HG02642 (cell line): ENCODE measurements at regions not wholly inside any gene's neighbourhood (a gene's known extent, or its start where the extent isn't known, plus 50 kb on each side); places are given as distances from the start of the nearest gene placed in this dataset.

Source experiments
- ATAC-seq: cut with Tn5 transposase; IDR thresholded peaks from one replicate; pipeline ENCODE4 v1.9.1; 2021; ENCODE audit warnings: mild to moderate bottlenecking; ENCODE audit not compliant: unreplicated experiment, poor library complexity

DNA sequence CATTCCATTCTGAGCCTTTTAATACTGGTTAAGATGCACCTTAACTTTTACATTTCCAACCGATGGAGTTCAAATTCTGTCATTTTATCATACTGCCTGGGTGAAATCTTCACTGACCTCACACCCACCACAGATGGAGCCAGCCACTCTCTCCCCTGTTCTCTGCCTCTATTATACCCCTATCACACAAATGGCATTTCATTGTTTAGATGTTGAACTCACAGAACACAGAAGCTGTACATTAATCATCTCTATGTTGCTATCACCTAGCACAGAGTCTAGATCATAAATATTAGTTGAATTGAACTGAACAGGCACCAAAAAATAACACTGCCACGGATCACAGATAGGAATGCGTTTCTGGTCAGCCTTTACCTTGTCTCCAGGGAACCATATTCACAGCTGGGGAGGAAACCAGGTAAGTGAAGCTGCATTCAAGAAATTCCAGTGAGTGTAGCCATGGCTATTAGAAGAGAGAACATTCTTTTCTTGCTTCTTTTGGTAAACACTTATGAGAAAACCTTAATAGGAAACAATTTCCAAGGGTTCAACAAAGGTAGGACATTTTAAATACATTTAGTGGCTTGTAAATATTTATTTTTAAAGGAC is 194.9 kb upstream of the RMST start:
- ATAC-seq: no peak

DNA sequence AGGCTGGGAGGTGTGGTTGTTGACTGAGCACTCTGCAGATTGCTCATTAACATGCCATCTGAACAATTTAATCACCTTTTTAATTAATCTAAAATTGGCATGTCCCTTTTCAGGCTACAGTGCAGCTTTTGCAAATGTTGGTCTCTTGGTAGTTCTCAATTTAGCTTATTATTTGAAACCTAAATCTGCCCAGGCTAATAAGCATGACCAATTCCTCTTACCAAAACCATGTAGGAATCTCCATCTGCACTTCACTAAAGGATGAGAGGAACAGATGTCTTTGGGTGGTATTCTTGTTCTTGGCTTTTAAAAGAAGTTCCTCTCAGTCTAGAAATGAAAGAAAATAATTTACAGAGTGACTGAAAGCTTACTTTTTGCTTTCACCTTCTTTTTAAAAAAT is 190.1 kb upstream of the RMST start:
- no peak for ATAC-seq

DNA sequence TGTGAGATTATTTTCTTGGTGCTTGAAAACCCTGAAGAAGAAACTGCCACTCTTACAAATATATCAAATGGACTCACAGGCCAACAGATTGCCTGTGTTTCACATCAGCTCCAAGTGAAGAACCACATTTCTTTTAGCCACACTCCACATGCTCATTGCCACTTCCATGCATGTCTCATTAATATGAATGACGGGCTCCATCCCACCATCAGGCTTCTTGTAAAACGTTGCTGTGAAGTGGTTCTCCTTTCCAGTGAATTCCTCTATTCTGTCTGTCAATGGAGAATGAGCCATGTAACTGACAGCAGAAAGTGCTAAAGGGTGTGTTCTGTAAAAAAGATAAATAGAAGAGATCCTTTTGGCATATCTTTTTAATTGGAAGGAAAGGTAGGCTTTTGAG is 188.2 kb upstream of the RMST start:
- no peak for ATAC-seq

DNA sequence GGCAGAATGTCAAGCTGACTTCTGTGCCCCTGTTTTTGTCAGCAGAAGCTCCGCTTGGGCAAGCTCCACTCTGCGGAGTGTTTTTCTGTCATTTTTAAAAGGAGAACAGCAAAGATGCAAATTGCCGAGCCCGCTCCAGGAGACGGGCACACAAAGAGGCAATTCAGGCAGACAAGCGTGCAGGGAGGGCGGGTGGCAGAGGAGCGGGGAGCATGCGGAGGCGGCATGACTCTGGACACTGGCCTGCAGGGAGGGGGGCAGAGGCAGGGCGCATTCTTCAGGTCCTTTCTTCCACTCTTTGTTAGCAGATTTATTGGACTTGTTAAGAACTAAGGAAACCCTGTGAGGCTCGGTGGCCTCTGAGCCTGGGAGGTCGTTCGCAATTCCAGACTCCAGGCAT is 187.3 kb upstream of the RMST start:
- no peak for ATAC-seq

DNA sequence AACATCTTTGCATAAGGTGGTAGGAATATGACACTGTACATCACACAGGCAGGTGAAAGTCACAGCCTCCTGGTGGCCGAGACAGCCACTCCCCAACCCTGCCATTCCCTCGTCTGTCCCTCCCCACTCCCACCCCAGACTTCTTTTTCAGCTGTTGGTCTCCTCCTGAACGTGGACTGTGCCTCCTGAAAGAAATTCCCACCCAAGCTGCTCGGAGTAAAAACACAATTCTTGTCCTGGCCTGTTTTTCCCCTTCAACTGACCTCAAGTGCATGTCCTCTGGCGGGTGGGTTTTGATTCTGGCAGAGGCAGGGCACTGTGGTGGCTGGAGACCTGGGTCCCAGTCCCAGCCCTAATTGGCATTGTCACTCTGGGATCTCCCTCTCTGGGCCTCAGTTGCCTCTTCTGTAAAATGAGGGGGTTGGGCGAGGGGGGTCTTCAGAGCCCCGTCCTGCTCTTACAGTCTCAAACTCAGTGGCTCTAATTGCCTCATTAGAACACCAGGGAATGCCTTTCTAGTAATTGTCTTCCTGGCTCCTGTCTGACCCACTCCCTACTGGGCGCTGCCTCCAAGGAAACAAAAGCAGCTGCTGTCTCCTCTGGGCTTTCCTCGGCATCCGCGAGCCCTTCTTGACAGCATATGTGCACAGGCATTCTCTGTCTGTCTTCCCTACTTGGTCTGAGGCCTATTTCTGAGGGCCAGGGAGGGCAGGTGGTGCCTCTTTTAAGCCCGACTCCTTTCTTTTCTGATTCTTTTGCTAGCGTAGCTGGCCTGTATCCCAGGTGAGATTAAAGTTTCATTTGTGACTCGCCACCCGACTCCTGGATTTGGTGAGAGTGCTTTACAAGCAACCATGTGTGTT is 186.6 kb upstream of the RMST start:
- ATAC-seq: no peak

DNA sequence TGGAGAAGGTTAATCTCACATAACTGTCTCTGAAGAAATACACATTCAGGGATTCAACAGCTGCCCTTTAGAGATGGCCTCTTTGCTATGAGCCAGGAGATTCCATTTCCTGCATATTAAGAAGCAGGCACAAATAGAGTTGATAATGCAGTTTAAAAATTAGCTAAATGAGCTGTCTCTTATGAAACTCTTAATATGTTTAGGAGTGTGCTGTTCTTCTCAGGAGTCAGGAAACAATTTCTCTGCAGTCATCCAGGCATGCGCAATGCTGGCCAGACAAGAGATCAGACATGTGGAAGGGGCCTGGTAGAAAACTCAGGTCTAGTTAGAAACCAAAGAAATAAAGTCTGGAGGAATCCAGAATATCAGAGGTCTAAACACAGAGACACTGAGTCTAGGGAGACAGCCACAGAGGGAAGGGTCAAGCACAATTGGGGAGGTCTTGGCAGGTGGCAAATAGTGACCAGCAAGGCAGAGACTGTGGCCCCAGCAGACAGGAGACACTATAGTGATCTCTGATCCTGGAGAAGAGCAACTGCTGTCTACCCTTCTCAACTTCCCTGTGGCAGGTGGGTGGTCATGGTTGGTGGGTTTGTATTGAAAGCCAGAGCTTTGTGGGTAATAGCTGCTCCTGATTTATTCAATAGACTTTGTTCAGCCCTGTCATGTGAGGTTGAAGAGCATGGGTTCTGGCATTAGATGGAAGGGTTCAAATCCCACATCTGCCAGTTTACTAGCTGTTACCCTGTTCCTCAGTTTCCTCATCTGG is 185.8 kb upstream of the RMST start:
- ATAC-seq: no peak

DNA sequence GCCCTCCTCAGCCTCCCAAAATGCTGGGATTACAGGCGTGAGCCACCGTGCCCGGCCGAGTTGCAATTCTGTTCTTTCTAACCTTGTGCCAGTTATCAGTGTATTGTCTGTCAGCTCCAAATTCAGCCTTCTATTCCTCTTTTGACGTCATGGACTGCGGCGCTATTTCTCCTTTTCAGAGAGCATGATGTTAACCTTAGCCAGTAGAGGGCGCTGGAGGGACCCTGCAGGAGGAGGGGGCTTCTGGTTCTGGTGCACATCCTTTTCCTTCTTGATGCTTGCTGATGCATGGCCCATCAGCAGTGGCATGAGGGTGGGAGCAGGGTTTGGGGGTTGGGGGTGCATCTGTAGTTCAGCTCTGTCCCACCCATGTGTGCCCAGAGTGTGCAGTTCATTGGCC is 179.3 kb upstream of the RMST start:
- ATAC-seq: no peak

DNA sequence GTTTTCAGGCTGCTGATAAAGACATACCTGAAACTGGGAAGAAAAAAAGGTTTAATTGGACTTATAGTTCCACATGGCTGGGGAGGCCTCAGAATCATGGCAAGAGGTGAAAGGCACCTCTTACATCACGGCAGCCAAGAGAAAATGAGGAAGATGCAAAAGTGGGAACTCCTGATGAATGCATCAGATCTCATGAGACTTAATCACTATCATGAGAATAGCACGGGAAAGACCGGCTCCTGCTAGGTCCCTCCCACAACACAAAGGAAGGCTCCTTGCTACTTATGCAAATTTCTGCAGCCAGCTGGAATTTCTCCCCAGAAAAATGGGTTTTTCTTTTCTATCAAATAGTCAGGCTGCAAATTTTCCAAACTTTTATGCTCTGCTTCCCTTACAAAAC is 174.1 kb upstream of the RMST start:
- ATAC-seq: no peak

DNA sequence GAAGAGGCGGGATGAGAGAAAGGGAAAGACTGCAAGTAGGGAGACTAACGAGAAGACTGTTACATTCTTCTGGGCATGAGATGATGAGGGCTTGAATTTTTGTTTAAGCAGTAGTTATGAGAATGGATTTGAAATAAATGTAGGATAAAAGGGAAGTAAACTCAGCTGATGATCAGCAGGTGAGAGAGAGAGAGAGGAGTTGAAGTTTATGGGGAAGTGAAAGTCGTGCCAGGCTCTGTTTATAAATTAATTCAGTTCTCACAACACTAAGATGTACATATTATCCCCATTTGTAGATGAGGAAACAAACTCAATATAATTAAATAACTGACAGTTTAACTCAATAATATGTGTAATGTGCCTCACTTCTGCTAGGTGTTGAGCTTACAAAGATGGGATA is 170.0 kb upstream of the RMST start:
- ATAC-seq: no peak

DNA sequence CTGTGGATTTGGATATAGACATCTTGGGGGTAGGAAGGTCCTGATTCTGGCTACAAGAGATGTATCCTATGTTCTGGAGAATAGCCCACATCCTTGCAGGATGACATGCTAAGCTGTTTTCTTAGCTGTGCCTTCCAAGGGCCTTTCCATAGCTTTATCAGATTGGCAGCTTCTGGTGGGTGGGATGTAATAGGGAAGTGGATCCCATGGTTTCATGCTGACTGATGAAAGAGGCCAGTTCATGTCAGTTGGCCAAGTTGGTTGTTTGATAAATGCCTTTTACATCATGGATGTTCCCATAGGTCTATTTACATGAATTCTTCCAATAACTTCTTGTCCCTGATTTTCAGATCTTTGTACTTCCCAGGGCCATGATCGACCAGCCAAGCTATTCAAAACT is 169.1 kb upstream of the RMST start:
- no peak for ATAC-seq

DNA sequence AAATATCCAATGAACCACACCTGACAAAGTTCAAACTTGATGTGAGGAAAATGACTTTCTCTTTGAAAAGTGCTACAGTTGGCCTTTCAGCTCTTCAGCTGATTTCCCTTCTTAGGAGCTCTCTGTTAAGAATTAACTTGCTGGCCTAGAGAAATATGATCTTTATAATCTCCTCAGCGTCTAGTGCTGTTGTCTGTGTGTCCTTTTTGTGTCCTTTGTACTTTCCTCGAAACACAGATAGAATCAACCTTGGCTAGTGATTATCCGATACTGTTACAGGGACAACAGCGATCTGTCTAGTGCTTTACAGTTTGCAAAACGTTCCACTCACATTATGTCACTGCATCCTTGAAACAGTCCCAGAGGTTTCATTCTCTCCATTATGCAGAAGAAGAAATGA is 162.8 kb upstream of the RMST start:
- no peak for ATAC-seq

DNA sequence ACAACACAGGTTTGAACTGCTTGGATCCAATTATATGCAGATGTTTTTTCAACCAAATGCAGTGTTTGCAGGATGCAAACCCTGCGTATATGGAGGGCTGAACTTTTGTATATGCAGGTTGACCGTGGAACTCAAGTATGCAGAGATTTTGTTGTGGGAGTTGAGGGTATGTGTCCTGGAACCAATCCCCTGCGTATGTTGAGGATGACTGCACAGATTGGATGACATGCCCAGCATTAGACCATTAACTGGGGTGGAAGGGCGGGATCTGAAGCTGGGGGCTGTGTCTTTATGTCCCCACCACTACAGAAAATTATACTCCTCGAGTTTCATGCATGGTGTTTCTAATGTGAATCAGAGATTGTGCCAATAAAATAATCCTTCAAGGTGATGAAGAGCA is 162.2 kb upstream of the RMST start:
- no peak for ATAC-seq

DNA sequence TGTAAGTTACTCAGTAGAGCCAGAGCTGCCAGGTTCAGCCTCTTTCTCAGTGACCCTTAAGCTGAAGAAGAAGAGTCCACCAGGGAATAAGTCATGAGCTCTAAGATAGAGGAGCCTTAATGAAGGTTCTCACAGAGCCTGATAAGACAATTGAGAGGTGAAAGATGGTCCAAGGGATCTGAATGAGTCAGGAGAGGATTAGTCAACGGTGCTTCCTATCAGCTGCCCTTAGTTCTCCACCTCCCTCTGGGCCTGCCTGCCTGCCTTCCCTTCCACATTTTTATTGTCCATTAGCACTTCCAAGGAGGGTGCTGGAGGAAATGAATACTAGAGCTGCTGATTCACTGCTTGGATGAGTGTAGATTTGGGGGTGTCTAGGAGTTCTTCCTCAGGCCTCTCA is 161.7 kb upstream of the RMST start:
- no peak for ATAC-seq

DNA sequence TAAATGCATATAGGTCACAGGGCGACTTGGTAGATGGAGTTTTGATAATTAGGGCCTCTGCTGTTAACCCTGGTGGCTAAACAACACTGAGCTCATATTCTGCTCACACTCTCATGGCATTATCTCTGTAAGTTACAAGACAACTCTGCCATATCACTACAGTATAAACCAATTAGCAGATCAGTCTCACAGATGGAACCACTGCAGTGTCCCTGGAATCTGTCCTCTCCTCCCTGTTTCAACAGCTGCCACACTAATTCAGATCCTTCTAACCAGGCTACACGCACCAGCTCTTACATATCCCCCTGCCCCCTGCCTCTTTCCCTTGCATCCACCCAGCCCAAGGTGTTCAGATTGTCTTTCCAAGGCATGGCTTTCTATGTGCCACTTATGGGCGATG is 161.0 kb upstream of the RMST start:
- no peak for ATAC-seq

DNA sequence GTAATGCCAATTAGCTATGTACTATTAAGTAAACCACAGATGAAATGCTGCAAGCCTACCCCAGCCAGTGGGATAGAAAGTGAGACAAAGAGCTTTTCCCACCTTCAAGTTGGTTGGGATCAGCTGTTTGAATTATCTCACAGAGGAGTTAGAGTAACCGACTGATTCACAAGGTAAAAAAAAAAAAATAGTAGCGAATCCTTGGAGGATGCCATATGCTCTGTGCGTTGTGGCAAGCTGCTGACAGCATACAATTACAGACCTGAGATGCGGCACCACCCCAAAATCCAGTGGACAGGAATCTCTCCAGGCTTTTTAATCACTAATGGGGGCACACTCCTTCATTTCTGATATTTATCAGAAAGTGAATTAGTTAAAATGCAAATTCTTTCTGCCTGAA is 157.0 kb upstream of the RMST start:
- no peak for ATAC-seq

DNA sequence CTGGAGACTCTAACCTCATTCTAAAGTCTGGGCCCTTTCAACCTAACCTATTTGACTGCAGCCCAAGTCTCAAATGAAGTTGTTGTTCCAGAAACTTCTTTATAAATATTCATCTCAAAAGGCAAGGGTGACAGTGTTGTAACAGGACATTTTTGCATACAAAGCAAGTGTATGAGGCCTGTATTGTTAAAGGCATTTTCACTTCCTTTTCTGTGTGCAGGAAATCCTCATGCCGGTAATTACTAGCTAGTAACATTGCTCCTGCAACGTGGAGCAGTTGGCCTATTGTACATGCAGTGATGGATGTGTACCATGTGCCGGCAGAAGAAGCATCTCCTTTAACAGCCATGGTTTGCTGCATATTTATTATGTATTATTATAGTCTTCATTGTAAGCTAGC is 156.5 kb upstream of the RMST start:
- peak; percentile 98 for ATAC-seq

DNA sequence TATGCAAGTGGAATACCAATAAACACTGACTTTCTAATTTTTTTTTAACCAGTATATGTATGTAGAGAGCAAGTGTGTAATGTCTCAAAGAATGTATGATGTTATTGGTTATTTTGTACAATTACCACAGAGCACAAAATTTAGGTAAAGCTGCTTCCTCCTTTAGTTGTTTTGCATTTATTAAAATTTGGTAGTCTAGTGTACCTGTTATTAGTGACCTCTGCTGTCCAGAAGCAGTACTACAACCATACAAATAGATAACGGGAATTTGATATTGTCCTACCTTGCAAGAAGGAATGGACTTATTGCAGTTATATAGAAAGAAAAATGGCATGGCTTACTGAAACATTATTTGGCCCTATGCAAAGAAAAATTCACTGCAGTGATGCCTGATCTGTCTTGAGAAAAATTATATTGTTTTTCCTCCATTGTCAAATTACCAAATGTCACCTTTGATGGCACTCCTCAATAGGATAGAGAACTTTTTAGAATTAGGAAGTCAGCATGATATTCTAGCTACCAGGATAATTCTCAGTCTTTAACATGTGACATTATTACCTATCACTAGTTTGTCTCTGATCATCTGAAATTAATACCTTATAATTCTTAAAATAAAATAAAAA is 153.9 kb upstream of the RMST start:
- peak; percentile 38 for ATAC-seq

DNA sequence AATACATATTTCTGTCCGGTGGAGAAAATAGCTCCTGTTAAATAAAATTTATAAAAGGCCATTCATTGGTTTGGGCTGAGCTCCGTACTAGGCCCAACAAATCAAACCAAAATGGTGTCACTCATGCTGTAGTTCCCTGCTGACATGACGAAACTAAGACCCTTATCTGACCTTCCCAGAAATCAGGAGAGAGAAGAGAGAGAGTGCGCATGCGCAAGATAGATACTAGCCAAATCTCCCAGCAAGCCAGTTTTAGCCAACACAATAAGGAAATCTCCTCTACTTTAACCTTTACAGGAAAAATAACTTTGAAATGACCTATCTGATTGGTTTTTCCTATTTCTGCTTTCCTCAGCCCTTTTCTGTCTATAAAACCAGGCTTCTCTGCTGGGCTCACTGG is 152.7 kb upstream of the RMST start:
- ATAC-seq: no peak

DNA sequence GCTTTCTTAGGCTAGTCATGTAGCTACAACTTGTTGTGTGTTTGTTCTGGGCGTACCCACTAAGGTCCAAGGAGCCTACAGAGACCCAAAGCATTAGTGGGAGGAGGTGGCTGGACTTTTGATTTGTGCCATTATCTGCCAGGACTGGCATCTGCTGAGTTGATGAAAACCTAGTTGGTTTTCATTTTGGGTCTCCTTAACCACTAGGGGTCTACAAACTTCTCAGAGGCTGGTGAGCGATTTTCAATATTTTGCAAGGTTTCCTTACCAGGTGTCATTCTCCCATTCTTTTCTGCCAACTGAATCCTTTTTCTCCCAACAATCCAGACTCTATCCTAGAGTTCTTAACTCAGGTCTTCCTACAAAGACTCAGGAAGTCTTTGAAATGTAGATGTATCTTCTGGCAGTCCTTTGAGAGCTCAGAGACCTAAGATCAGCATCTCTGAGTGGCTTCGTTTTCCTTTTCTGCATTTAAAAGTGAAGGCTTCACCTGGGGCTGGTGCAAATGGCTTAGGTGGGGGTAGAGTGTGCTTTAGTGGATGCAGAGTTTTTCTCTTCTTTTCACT is 150.0 kb upstream of the RMST start:
- ATAC-seq: no peak

DNA sequence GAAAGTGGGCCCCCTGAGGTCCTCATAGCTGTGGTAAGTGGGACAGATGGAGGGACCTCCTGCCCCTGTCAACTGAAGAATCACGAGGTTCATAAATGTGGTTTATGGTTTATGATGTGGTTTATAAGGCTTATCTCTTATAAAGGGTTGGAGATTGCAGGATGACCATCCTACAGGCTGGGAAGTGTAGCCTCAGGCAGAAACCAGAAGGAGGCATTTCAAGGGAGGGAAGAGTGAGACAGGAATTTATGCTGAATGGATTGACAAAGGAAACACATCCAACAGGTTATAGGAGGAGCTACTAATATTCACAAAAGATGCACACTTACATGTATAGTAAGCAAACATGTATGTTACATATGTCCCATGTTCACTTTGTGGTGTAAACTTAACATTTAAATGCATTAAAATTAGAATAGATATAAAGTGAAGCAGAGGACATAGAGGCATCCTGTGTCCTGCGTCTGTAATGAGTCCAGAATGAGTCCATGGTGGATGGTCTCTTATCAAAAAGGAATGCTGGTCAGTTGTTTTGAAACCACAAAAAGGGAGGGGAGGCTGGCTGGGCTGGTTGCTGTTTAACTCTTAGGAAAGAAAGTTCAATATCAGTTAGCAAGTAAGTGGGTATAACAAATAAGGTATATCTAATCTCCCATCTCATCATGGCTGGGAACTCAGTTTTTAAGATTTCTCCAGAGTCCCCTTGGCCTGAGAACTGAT is 149.0 kb upstream of the RMST start:
- no peak for ATAC-seq
